Body of pancreas (tissue), 4 donors: ENCODE measurements at regions not wholly inside any gene's neighbourhood (a gene's known extent, or its start where the extent isn't known, plus 50 kb on each side); places are given as distances from the start of the nearest gene placed in this dataset.

ENCODE experiments used
- CTCF ChIP-seq, 7 experiments: fragments of 450-650 bp in 4 of 7; fragments of 200-600 bp in 3 of 7; sonication (generic) in 3 of 7; IDR thresholded peaks; one replicate each; pipeline ENCODE4 v1.5.1; 2016 to 2019; ENCODE audit warnings: antibody characterized with exemption in 7 of 7
- POLR2A ChIP-seq, 3 donors: fragments of 450-650 bp; IDR thresholded peaks; one replicate each; pipeline ENCODE4 v1.6.1; 2016; ENCODE audit warnings: antibody characterized with exemption in 3 of 3, mild to moderate bottlenecking in 2 of 3

GRCh38 chr1:29695803-29696202, 459.5 kb downstream of the PTPRU start:
- no peak for TF ChIP-seq CTCF (IDR thresholded peaks at IDR 0.05)
- no peak for TF ChIP-seq POLR2A (IDR thresholded peaks at IDR 0.05)
